GM12892 (cell line): ENCODE measurements at regions not wholly inside any gene's neighbourhood (a gene's known extent, or its start where the extent isn't known, plus 50 kb on each side); places are given as distances from the start of the nearest gene placed in this dataset.
"Not testable (repeated sequence)": the region's sequence is repeated elsewhere in the genome, so short reads cannot be mapped to it uniquely, and the experiment has no call there.

Experiments used
- DNase-seq: peaks from one replicate; pipeline ENCODE4 v3.0.0; 2011; ENCODE audit not compliant: insufficient read length
- FAIRE-seq: peaks from 2 replicates; lab custom pipeline; 2011; peaks lifted over from hg19 to GRCh38; lab: Jason Lieb, UNC
- POLR2A ChIP-seq: IDR thresholded peaks from 2 replicates; pipeline ENCODE4 v1.6.1; 2011; ENCODE audit warnings: low read depth, low read length, control low read depth
- POLR2AphosphoS5 ChIP-seq: IDR thresholded peaks from 2 replicates; pipeline ENCODE4 v1.6.1; 2011; ENCODE audit warnings: low read depth, low read length, control low read depth
- TAF1 ChIP-seq: IDR thresholded peaks from 2 replicates; pipeline ENCODE4 v1.6.1; 2011; ENCODE audit warnings: low read depth, mild to moderate bottlenecking, control low read depth, low read length, borderline replicate concordance

DNA sequence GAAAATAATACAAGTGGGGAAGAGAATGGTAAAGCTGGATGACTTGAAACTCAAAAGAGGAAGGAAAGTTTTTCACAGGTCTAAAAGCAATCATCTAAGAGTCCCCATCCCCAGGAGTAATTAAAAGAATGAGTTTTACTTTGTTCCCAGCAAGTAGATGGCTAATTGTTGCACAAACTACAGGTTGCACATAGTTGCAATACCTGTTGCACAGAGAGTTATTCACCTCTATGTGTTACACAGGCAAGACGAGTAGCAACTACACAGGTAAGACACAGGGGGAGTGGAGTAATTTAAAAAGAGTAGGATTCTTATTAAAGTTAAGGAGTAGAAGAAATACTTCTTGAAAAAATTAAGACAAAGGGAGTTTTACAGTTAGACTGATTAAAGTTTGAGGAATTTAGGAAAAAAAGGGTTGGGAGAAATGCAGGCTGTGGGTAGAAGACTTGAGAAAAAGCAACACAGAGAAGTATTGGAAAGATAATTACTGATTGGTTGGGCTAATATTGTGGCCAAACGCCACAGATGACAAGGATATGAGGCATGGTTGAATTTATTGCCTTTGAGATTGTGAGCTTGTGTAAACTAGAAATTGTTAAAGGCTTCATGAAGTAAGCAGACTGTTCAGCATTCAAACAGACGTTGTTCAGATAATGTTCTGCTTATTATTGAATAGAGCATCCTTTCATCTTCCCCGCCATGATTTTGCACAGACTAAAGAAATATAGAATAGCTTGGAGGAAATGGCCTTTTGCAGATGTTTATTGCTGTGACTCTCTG, 699.3 kb downstream of the NR4A2 start:
- FAIRE-seq: no peak
- TF ChIP-seq POLR2A: no peak
- TF ChIP-seq TAF1: no peak
- no peak for TF ChIP-seq POLR2AphosphoS5
- DNase-seq: no peak

DNA sequence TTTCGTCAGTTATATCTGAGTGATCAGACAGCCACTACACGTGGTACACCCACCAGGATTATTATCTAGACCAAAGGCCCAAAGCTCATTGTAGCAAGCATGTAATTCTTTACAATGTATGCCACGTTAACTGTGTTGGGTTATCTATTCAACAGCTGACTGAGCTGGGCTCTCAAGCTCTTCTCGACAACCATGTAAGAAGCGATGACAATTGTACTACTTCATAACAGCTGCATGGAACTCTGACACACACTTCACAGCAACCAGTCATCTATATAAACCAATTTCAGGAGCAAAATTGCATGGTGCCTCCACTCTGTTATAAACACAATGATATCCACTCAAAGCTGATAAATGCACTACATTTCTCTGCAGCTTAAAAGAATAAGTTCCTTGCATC, 701.8 kb downstream of the NR4A2 start:
- no peak for TF ChIP-seq TAF1
- no peak for TF ChIP-seq POLR2AphosphoS5
- TF ChIP-seq POLR2A: no peak
- no peak for FAIRE-seq
- no peak for DNase-seq

DNA sequence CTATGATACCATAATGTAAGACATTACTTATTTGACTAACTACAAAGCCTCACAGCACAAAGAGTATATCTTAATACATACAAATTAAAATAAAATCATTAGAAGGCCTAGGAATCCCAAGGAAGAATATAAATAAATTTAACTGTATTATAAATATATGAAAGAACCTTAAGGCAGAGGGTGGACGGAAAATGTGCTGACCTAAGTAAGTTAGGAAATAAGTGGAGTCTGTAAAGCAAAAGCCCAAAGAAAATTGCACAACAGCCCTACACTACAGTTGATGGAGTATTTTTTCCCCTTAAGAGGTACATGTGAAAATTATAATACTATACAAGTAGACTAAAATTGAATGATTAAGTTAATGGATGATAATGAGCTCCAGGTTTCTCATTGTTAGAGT, 710.1 kb downstream of the NR4A2 start:
- FAIRE-seq (no peak), DNase-seq (no peak)

DNA sequence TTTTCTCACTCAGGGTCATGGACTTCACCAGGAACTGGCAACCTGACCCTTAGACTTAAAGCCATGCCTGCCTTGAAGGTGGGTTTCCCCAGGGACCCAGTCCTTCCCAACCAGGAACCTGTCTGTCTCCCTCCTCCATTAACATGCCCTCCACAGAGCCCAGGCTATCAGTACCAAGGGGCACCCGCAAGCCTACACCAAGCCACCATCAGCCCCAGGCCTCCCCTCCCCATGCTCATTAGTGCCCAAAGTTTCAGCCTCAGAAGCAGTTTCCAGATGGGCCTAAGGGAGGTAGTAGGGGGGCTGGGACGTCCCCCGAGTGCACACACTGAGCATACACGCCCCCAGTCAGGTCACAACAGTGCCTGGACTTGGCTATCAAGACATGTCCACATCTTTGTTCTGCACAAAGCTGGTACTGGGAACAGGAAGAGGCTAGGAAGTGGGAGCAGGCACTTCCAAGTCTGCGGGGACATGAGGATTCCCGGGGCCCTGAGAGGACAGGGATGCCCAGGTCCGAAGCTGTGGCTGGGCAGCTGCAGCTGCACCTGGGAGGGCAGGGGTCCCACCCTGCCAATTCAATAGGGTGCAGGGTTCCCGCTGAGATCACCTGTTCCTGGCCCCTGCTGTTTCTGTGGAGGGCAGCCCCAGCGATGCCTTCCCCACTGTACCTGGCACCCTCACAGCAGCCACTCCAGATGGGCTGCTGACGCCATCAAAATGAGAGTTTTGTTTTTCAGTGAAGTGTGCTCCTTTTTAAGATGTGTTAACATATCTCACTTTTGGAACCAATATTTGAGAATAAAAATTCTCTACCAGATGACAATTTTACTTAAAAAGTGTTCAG, 731.4 kb downstream of the NR4A2 start:
- no peak for DNase-seq
- FAIRE-seq: no peak
- no peak for TF ChIP-seq POLR2AphosphoS5
- TF ChIP-seq TAF1: no peak
- TF ChIP-seq POLR2A: no peak

More for the DNA sequence above, 710.1 kb downstream of the NR4A2 start:
- TF ChIP-seq POLR2A (no peak), TAF1 (no peak), POLR2AphosphoS5 (no peak)

DNA sequence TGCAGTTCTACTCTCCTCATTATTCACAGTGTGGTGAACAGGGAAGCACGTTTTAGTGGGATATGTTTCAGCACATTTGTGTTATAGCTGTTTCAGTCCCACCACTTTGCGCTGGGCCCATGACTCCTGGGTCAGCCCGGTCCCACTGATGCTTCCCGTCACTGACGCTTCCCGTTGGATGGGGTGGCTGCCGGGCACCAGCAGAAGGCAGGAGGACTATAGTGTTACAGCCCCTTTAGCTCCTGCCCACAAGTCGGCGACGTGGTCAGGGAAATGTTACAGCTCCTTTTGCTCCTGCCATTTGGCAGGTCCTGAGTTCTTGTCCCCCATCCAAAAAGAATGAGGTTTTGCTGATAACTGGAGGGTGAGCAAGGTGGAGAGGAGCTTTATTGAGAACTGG, 732.2 kb downstream of the NR4A2 start:
- TF ChIP-seq POLR2A: no peak
- no peak for TF ChIP-seq TAF1
- no peak for TF ChIP-seq POLR2AphosphoS5
- no peak for DNase-seq
- no peak for FAIRE-seq

DNA sequence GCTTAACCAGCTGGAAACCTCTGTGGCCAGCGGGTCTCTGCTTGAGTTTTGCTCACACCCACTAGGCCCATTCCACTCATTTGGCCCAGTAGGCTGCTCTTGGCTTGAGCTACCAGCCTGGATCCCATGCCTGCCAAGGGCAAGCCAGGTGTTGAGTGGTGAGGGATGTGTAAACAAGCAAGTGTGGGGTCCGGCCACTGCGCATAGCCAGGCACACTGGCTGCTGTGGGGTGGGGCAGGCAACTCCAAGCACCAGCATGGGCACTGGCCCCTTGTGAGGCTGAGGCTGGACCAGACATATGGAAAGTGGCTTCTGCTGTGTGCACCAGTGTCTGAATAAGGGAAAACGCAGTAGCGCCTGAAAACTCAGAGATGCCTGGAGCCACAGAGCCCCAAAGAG, 732.7 kb downstream of the NR4A2 start:
- FAIRE-seq (no peak), DNase-seq (no peak)
- TF ChIP-seq POLR2AphosphoS5 (no peak), TAF1 (no peak), POLR2A (no peak)

DNA sequence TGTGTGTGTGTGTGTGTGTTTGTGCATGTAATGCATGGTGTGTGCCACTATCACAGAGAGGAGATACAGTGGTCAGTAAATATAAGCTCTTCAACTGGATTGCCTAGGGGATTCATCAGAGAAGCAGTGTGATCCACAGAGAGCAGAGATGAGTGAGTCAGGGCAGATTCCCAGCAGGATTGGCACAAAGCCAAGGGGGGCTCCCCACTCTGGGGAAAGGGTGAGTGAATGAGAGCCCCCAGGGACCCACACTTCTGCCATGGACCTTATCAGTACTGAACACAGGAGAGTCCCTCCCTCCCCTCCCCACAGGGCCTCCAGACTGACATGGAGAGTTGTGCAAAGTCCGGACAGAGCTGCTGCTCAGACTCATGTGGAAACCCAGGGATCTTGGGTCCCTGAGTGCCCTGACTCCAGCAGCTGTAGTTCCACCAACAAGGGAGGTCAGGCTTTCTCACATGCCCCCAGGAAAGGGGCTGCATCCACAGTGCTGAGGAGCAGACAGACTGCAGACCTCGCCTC, 748.8 kb downstream of the NR4A2 start:
- no peak for DNase-seq
- FAIRE-seq: no peak
- TF ChIP-seq POLR2AphosphoS5 (no peak), POLR2A (no peak), TAF1 (no peak)

DNA sequence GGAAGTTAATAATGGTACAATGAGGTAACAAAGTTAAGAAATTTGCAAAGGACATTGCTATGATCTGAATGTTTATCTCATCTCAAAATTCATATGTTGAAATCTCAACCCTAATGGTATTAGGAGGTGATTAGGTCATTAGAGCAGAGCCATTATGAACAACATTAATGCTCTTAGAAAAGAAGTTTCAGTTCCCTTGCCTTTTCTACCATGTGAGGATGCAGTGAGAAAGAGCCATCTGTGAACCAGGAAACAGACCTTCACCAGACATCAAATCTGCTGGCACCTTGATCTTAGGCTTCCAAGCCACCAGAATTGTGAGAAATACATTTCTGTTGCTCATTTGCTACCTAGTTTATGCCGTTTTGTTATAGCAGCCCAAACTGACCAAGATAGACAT, 757.6 kb downstream of the NR4A2 start:
- FAIRE-seq (no peak), DNase-seq (no peak)
- TF ChIP-seq TAF1 (no peak), POLR2A (no peak), POLR2AphosphoS5 (no peak)

DNA sequence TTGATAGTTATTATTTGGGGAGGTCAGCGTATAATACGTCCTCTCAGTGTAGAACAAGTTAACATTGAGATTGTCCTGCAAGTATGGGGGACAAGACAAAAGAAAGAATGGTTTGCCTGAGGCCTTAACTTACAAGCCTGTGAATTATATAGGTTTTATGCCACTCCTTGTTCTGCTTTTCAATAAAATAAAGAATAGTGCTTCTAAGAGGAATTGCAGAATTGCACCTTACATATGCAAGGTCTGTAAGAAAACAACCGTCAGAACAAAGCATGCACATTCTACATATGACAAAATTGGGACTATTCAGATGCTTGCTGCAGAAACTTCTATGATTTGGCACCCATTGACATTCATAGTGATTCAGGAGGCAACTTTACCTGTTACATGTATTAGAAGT, 785.0 kb downstream of the NR4A2 start:
- TF ChIP-seq POLR2A (no peak), TAF1 (no peak), POLR2AphosphoS5 (no peak)
- DNase-seq (no peak), FAIRE-seq (peak; percentile 27)

DNA sequence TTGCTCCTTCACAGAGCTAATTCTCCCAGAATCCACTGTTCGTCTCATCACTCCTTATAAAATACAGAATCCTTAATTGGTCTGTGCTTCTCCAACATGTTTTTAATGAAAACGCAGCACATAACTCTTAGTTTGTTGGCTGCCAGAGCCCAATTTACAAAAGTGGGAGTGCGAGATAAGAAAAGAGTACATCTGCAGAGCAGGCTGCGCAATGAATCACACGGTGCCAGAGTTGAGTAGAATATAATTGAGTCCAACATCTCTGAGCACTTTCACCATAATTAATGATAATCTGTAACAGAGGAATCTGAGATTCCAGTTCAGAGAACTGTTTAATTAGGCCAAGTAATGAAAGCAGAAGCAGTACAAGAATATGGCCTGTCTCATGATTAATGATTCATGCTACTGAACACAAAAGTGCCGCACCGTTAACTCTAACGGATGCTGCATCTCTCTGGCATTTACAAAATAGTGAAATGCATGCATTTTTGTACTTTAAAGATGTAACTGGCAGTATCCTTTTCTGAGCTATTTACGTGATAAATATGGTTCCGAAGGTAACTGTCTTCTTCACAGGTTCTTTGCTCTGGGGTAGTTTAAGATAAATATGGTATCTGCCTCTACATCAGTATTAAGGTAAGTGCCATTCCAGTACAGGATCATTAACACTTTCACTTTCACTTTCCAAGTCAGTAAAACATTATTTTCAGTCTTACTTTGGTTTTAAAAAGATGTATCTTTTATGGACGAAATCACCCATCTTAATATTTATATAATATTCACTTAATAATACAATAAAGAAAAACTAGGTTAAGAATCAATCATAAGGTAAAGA, 785.6 kb downstream of the NR4A2 start:
- TF ChIP-seq POLR2A: no peak
- TF ChIP-seq POLR2AphosphoS5: no peak
- no peak for TF ChIP-seq TAF1
- DNase-seq (no peak), FAIRE-seq (no peak)

DNA sequence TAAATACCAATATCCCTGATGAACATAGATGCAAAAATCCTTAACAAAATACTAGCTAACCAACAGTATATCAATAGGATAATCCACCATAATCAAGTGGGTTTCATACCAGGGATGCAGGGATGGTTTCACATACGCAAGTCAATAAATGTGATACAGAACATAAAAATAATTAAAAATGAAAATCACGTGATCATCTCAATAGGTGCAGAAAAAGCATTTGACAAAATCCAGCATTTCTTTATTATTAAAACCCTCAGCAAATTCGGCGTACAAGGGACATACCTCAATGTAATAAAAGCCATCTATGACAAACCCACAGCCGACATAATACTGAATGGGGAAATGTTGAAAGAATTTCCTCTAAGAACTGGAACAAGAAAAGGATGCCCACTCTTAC, 793.5 kb downstream of the NR4A2 start:
- not testable (repeated sequence) for FAIRE-seq, DNase-seq
